H1 (cell line): ENCODE measurements at regions not wholly inside any gene's neighbourhood (a gene's known extent, or its start where the extent isn't known, plus 50 kb on each side); places are given as distances from the start of the nearest gene placed in this dataset.

Experiments
- CTCF ChIA-PET: fragments of 300-600 bp; sonication (Branson Sonifier 250); formaldehyde crosslinking; loops from one replicate; lab custom pipeline; 2021; ENCODE audit not compliant: partially characterized antibody; lab: Charles Lee
- POLR2A ChIA-PET: fragments of 300-600 bp; sonication (Branson Sonifier 250); formaldehyde crosslinking; loops from one replicate; lab custom pipeline; 2021; ENCODE audit warnings: inconsistent platforms; ENCODE audit not compliant: partially characterized antibody; lab: Charles Lee
- DNase-seq, 2 experiments: peaks; one replicate each; pipeline versions ENCODE4 v3.0.0 to v3.0.0-alpha.2; 2010 to 2022; ENCODE audit warnings: low spot score in 2 of 2, low read depth in 1 of 2, mixed read lengths in 1 of 2
- FAIRE-seq: peaks from 2 replicates; lab custom pipeline; 2011; peaks lifted over from hg19 to GRCh38; lab: Jason Lieb, UNC
- H2AFZ ChIP-seq: 2 replicates; pipeline ENCODE4 v1.8.1; 2012; ENCODE audit warnings: low read length, inconsistent platforms
- H2AK5ac ChIP-seq: 2 replicates; pipeline ENCODE4 v1.6.1; 2013; ENCODE audit warnings: low read depth, low read length
- H2BK120ac ChIP-seq: replicated peaks from 2 replicates; pipeline ENCODE3; 2013; ENCODE audit warnings: low read depth, low read length, inconsistent platforms
- H2BK12ac ChIP-seq: 2 replicates; pipeline ENCODE4 v1.6.1; 2013; ENCODE audit warnings: low read depth, low read length
- H2BK15ac ChIP-seq: 2 replicates; pipeline ENCODE4 v1.6.1; 2013; ENCODE audit warnings: low read length
- H2BK20ac ChIP-seq: 2 replicates; pipeline ENCODE4 v1.6.1; 2013; ENCODE audit warnings: low read length
- H2BK5ac ChIP-seq: 2 replicates; pipeline ENCODE4 v1.6.1; 2013; ENCODE audit warnings: low read depth, low read length
- H3K14ac ChIP-seq: 2 replicates; pipeline ENCODE4 v1.6.1; 2013; ENCODE audit warnings: inconsistent platforms; ENCODE audit not compliant: insufficient read length
- H3K18ac ChIP-seq: 2 replicates; pipeline ENCODE4 v1.6.1; 2013; ENCODE audit warnings: low read length; ENCODE audit errors: extremely low read depth
- H3K23ac ChIP-seq: 2 replicates; pipeline ENCODE4 v1.6.1; 2013; ENCODE audit warnings: inconsistent platforms; ENCODE audit not compliant: insufficient read length
- H3K23me2 ChIP-seq: 2 replicates; pipeline ENCODE4 v1.6.1; 2013; ENCODE audit warnings: low read depth, low read length
- H3K27ac ChIP-seq: 2 replicates; pipeline ENCODE4 v1.6.1; 2011; ENCODE audit warnings: low read depth, low read length, inconsistent platforms
- H3K27me3 ChIP-seq, 4 experiments: replicated peaks in 1 of 4; 1 replicate in 1 of 4; 2 replicates in 3 of 4; pipeline versions ENCODE4 v1.6.1 to v1.8.1; 2011 to 2013; ENCODE audit warnings: low read length in 3 of 4, mild to moderate bottlenecking in 3 of 4, inconsistent platforms in 2 of 4, mixed read lengths in 2 of 4, moderate library complexity in 1 of 4; ENCODE audit not compliant: control insufficient read depth in 3 of 4, insufficient read depth in 3 of 4; ENCODE audit errors: extremely low read depth in 1 of 4
- H3K36me3 ChIP-seq, 4 experiments: 2 replicates each; pipeline versions ENCODE4 v1.6.1 to v1.8.1; 2011 to 2013; ENCODE audit warnings: mild to moderate bottlenecking in 4 of 4, low read length in 3 of 4, moderate library complexity in 2 of 4, control low read depth in 1 of 4, inconsistent platforms in 1 of 4; ENCODE audit not compliant: insufficient read depth in 4 of 4, control insufficient read depth in 2 of 4
- H3K4ac ChIP-seq: replicated peaks from 2 replicates; pipeline ENCODE3; 2013; ENCODE audit warnings: low read length, low read depth, mixed read lengths, inconsistent platforms; ENCODE audit not compliant: insufficient read length
- H3K4me1 ChIP-seq, 4 experiments: replicated peaks in 1 of 4; 1 replicate in 1 of 4; 2 replicates in 3 of 4; pipeline versions ENCODE4 v1.6.1 to v1.8.1; 2011 to 2013; ENCODE audit warnings: low read length in 3 of 4, inconsistent platforms in 2 of 4, mixed read lengths in 1 of 4; ENCODE audit not compliant: insufficient read depth in 4 of 4, control insufficient read depth in 3 of 4
- H3K4me2 ChIP-seq, 2 experiments: 2 replicates each; pipeline versions ENCODE4 v1.6.1 to v1.8.1; 2011 to 2013; ENCODE audit warnings: low read depth in 2 of 2, low read length in 2 of 2, control low read depth in 1 of 2, inconsistent platforms in 1 of 2, mild to moderate bottlenecking in 1 of 2; ENCODE audit not compliant: insufficient read depth in 1 of 2
- H3K4me3 ChIP-seq, 4 experiments: fragments of 200-600, 300-600 bp in 1 of 4; sonication (generic), shearing (Covaris generic), sonication (Bioruptor Twin) in 1 of 4; 2 replicates each; pipeline versions ENCODE4 v1.5.1 to v1.8.1; 2011 to 2016; ENCODE audit warnings: low read length in 4 of 4, low read depth in 3 of 4, control low read depth in 2 of 4, inconsistent platforms in 2 of 4, mild to moderate bottlenecking in 2 of 4, mixed read lengths in 1 of 4, moderate library complexity in 1 of 4; ENCODE audit not compliant: insufficient read depth in 2 of 4; ENCODE audit errors: extremely low read depth in 1 of 4
- H3K56ac ChIP-seq: replicated peaks from 2 replicates; pipeline ENCODE3; 2013; ENCODE audit warnings: low read depth, mild to moderate bottlenecking, mixed read lengths, low read length, inconsistent platforms; ENCODE audit not compliant: insufficient read length
- H3K79me1 ChIP-seq: 2 replicates; pipeline ENCODE4 v1.6.1; 2013; ENCODE audit warnings: low read depth, low read length, control low read depth
- H3K79me2 ChIP-seq, 2 experiments: 2 replicates each; pipeline versions ENCODE4 v1.6.1 to v1.8.1; 2012 to 2013; ENCODE audit warnings: low read length in 2 of 2, mild to moderate bottlenecking in 2 of 2, inconsistent platforms in 1 of 2; ENCODE audit not compliant: insufficient read depth in 2 of 2, control insufficient read depth in 1 of 2
- H3K9ac ChIP-seq, 4 experiments: replicated peaks in 1 of 4; 1 replicate in 1 of 4; 2 replicates in 3 of 4; pipeline versions ENCODE4 v1.6.1 to v1.8.1; 2011 to 2013; ENCODE audit warnings: low read depth in 3 of 4, low read length in 3 of 4, control low read depth in 2 of 4, mild to moderate bottlenecking in 2 of 4, moderate library complexity in 2 of 4, inconsistent platforms in 1 of 4; ENCODE audit errors: extremely low read depth in 1 of 4
- H3K9me3 ChIP-seq, 2 experiments: 2 replicates each; pipeline versions ENCODE4 v1.6.1 to v1.8.1; 2012 to 2013; ENCODE audit warnings: mild to moderate bottlenecking in 2 of 2, moderate library complexity in 2 of 2, control low read depth in 1 of 2, inconsistent platforms in 1 of 2, low read depth in 1 of 2, low read length in 1 of 2, mixed read lengths in 1 of 2; ENCODE audit not compliant: insufficient read depth in 2 of 2
- H4K20me1 ChIP-seq, 2 experiments: replicated peaks in 1 of 2; 2 replicates each; pipeline versions ENCODE3 to v1.8.1; 2011 to 2013; ENCODE audit warnings: inconsistent platforms in 2 of 2, low read length in 2 of 2, mild to moderate bottlenecking in 1 of 2; ENCODE audit not compliant: insufficient read depth in 2 of 2, control insufficient read depth in 1 of 2
- H4K5ac ChIP-seq: 2 replicates; pipeline ENCODE4 v1.6.1; 2013; ENCODE audit warnings: low read length, low read depth, mixed read lengths, inconsistent platforms; ENCODE audit not compliant: insufficient read length
- H4K8ac ChIP-seq: 2 replicates; pipeline ENCODE4 v1.8.0; 2013; ENCODE audit warnings: mild to moderate bottlenecking, moderate library complexity, low read length, inconsistent platforms; ENCODE audit not compliant: insufficient read depth; ENCODE audit errors: extremely low read depth
- H4K91ac ChIP-seq: replicated peaks from 2 replicates; pipeline ENCODE3; 2013; ENCODE audit warnings: low read length, mixed read lengths, inconsistent platforms; ENCODE audit not compliant: insufficient read length
- CREB1 ChIP-seq: IDR thresholded peaks from 2 replicates; pipeline ENCODE4 v1.6.1; 2012; ENCODE audit warnings: inconsistent platforms
- GTF2F1 ChIP-seq: IDR thresholded peaks from 2 replicates; pipeline ENCODE4 v1.6.1; 2012; ENCODE audit warnings: low read depth, low read length, improper control_type of control experiment, borderline replicate concordance
- SP2 ChIP-seq: IDR thresholded peaks from 2 replicates; pipeline ENCODE4 v1.6.1; 2012; ENCODE audit warnings: mild to moderate bottlenecking, low read length, inconsistent platforms
- WGBS, 2 experiments: shearing (Covaris generic) in 1 of 2; methylation state at CpG; one replicate each; pipeline versions ENCODE4 v1.1.6 to v1.1.7; 2013 to 2015; ENCODE audit warnings: low lambda C conversion rate in 2 of 2, mixed read lengths in 2 of 2, inconsistent platforms in 1 of 2, low coverage in 1 of 2, missing lambda C conversion rate in 1 of 2; ENCODE audit not compliant: insufficient replicate concordance in 2 of 2, insufficient coverage in 1 of 2, insufficient read length in 1 of 2; ENCODE audit errors: extremely low coverage in 1 of 2, missing lambda C conversion rate in 1 of 2; 5-methylcytosine and 5-hydroxymethylcytosine counted together

DNA sequence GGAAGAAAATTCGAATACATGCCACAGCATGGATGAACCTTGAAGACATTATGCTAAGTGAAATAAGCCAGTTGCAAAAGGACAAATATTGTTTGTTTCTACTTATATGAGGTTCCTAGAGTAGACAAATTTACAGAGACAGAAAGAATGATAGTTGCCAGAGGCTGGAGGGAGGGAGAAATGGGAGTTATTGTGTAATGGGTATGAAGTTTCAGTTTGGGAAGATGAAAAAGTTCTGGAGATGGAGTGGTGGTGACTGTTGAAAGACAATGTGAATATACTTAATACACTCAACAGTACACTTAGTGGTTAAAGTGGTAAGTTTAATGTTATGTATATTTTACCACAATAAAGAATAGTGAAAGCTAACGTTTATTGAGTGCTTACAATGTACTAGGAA, 99.6 kb upstream of the SLC44A1 start:
- H3K36me3 ChIP-seq: no peaks in the 10 kb centered on the region
- no peak overlapping the region for H2BK15ac ChIP-seq
- H4K91ac ChIP-seq: no peak overlapping the region
- POLR2A ChIA-PET: no interaction called here
- H2AK5ac ChIP-seq: no peak overlapping the region
- DNase-seq (no peak), FAIRE-seq (no peak)
- H3K18ac ChIP-seq: no peak overlapping the region
- no peaks in the 10 kb centered on the region for H3K79me2 ChIP-seq
- no peak overlapping the region for H3K27ac ChIP-seq
- no peaks in the 10 kb centered on the region for H4K20me1 ChIP-seq
- no peak overlapping the region for H3K4me3 ChIP-seq
- no peak overlapping the region for H2BK5ac ChIP-seq
- peak overlapping the region; percentile 37 for H3K56ac ChIP-seq
- no peak overlapping the region for H2BK20ac ChIP-seq
- H3K79me1 ChIP-seq: no peaks in the 10 kb centered on the region
- H2AFZ ChIP-seq: no peak overlapping the region
- H3K9me3 ChIP-seq: no peaks in the 10 kb centered on the region
- H3K4ac ChIP-seq: no peak overlapping the region
- H4K5ac ChIP-seq: no peak overlapping the region
- H3K14ac ChIP-seq: no peak overlapping the region
- WGBS, 2 experiments: 92% methylated on average over 2 of the region's 2 CpGs; no CpG with 5 or more reads in 1 of the 2 experiments
- no peak overlapping the region for H3K9ac ChIP-seq
- H3K27me3 ChIP-seq: peaks cover 0 to 4% (median 0%) of the 10 kb centered on the region in 4 experiments; a peak in 1 of 7 replicates
- H2BK120ac ChIP-seq: no peak overlapping the region
- CTCF ChIA-PET: interaction anchor here (1.6 kb wide), 1 partner anchor 15 kb away, joined by 3 read pairs; no protein-coding TSS in a partner anchor
- H3K4me2 ChIP-seq: no peak overlapping the region
- H3K23ac ChIP-seq: no peak overlapping the region
- H3K23me2 ChIP-seq: no peaks in the 10 kb centered on the region
- H4K8ac ChIP-seq: no peak overlapping the region
- no peak overlapping the region for H2BK12ac ChIP-seq
- H3K4me1 ChIP-seq: peaks cover 2 to 6% (median 5%) of the 10 kb centered on the region in 4 experiments; a peak in 4 of 7 replicates
- TF ChIP-seq GTF2F1 (no peak), SP2 (no peak), CREB1 (no peak)
